B cell (primary cell): ENCODE measurements at regions not wholly inside any gene's neighbourhood (a gene's known extent, or its start where the extent isn't known, plus 50 kb on each side); places are given as distances from the start of the nearest gene placed in this dataset.

Experiments
- CTCF ChIP-seq: fragments of 200-600 bp; IDR thresholded peaks from one replicate; pipeline ENCODE4 v1.8.0; 2022; ENCODE audit warnings: antibody characterized with exemption, mild to moderate bottlenecking
- EZH2 ChIP-seq: IDR thresholded peaks from 2 replicates; pipeline ENCODE4 v1.6.1; 2012; ENCODE audit warnings: borderline replicate concordance, low read depth, mild to moderate bottlenecking, moderate library complexity, low read length; ENCODE audit not compliant: insufficient read depth, poor library complexity, severe bottlenecking

GRCh38 chr15:39315206-39315850 is 265.6 kb upstream of the THBS1 start:
- TF ChIP-seq CTCF (no peak), EZH2 (no peak)
